ENCODE measurements at regions not wholly inside any gene's neighbourhood (a gene's known extent, or its start where the extent isn't known, plus 50 kb on each side); places are given as distances from the start of the nearest gene placed in this dataset.

GRCh38 chr22:22422629-22423112 is 85.9 kb downstream of the ZNF280B start (continued):
- 0 out of 2 replicates have a peak, but pooled peaks have one; percentile 23 for TF ChIP-seq CREB3L1 (IDR thresholded peaks at IDR 0.05; ENCODE audit: borderline replicate concordance, low read depth)
- TF ChIP-seq ARID3B (CRISPR knock-in tag; IDR thresholded peaks at IDR 0.05; ENCODE audit: borderline replicate concordance): peak; percentile 78; the same call in 1 of the 2 replicates
- TF ChIP-seq KLF16 (IDR thresholded peaks at IDR 0.05): peak; percentile 88
- TF ChIP-seq MITF (IDR thresholded peaks at IDR 0.05): no peak
- no peak for TF ChIP-seq RBM39 (optimal IDR thresholded peaks at IDR 0.05; ENCODE audit: low read depth, low read length)
- no peak for TF ChIP-seq TCF15 (CRISPR knock-in tag; IDR thresholded peaks at IDR 0.05)
- TF ChIP-seq ZNF165 (CRISPR knock-in tag; IDR thresholded peaks at IDR 0.05; ENCODE audit: borderline replicate concordance): peak; percentile 75; the same call in 1 of the 2 replicates
- TF ChIP-seq FOXA3 (CRISPR knock-in tag; conservative IDR thresholded peaks at IDR 0.05 in 1 of 2, IDR thresholded peaks at IDR 0.05 in 1 of 2): peak in 1 of 2 experiments; percentile 63; a peak in 1 of 4 replicates
- TF ChIP-seq SAFB2 (IDR thresholded peaks at IDR 0.05; ENCODE audit: borderline replicate concordance, low read depth, low read length, severe bottlenecking): no peak
- TF ChIP-seq ZNF511 (CRISPR knock-in tag; IDR thresholded peaks at IDR 0.05): peak; percentile 72; the same call in 1 of the 2 replicates
- no peak for TF ChIP-seq ZBTB40 (IDR thresholded peaks at IDR 0.05)
- TF ChIP-seq ZBTB40 (CRISPR knock-in tag; IDR thresholded peaks at IDR 0.05): peak; percentile 31; the same call in 1 of the 2 replicates
